Common myeloid progenitor, CD34-positive (primary cell): ENCODE measurements at regions not wholly inside any gene's neighbourhood (a gene's known extent, or its start where the extent isn't known, plus 50 kb on each side); places are given as distances from the start of the nearest gene placed in this dataset.

Experiments used
- CTCF ChIA-PET: fragments of 350-600 bp; sonication (Branson Sonifier 250); formaldehyde crosslinking; loops from one replicate; lab custom pipeline; 2021; ENCODE audit warnings: antibody characterized with exemption; lab: Charles Lee
- POLR2A ChIA-PET: fragments of 350-600 bp; sonication (Branson Sonifier 250); formaldehyde crosslinking; loops from one replicate; lab custom pipeline; 2021; ENCODE audit warnings: antibody characterized with exemption; lab: Charles Lee
- DNase-seq, 3 donors: peaks; one replicate each; pipeline versions ENCODE4 v3.0.0 to v3.0.0-alpha.2; 2013
- H3K27ac ChIP-seq, 2 experiments: 1 replicate in 1 of 2; 2 replicates in 1 of 2; pipeline ENCODE4 v1.7.0; 2013; ENCODE audit warnings: inconsistent platforms in 2 of 2, low read length in 2 of 2, mild to moderate bottlenecking in 2 of 2, low read depth in 1 of 2, moderate library complexity in 1 of 2; ENCODE audit not compliant: severe bottlenecking in 2 of 2, insufficient read depth in 1 of 2, poor library complexity in 1 of 2
- H3K27me3 ChIP-seq, 5 experiments: replicated peaks in 2 of 5; 1 replicate in 3 of 5; 2 replicates in 2 of 5; pipeline versions ENCODE4 v1.6.1 to v1.7.0; 2013; ENCODE audit warnings: low read length in 4 of 5, mild to moderate bottlenecking in 2 of 5, moderate library complexity in 2 of 5, inconsistent platforms in 1 of 5; ENCODE audit not compliant: insufficient read depth in 5 of 5, control insufficient read depth in 4 of 5
- H3K36me3 ChIP-seq, 4 experiments: 1 replicate in 2 of 4; 2 replicates in 2 of 4; pipeline versions ENCODE4 v1.6.1 to v1.7.0; 2013; ENCODE audit warnings: low read length in 3 of 4, control low read depth in 1 of 4, mild to moderate bottlenecking in 1 of 4; ENCODE audit not compliant: control insufficient read depth in 4 of 4, insufficient read depth in 4 of 4
- H3K4me1 ChIP-seq, 4 experiments: 1 replicate in 3 of 4; 2 replicates in 1 of 4; pipeline versions ENCODE4 v1.6.1 to v1.7.1; 2013; ENCODE audit warnings: low read length in 3 of 4, mild to moderate bottlenecking in 3 of 4, control low read depth in 1 of 4, inconsistent platforms in 1 of 4, moderate library complexity in 1 of 4; ENCODE audit not compliant: control insufficient read depth in 4 of 4, insufficient read depth in 4 of 4; ENCODE audit errors: control extremely low read depth in 1 of 4
- H3K4me3 ChIP-seq, 7 experiments: 1 replicate in 4 of 7; 2 replicates in 3 of 7; pipeline versions ENCODE4 v1.5.1 to v1.7.0; 2013; ENCODE audit warnings: mild to moderate bottlenecking in 7 of 7, low read length in 6 of 7, moderate library complexity in 6 of 7, inconsistent platforms in 2 of 7, low read depth in 2 of 7, control low read depth in 1 of 7; ENCODE audit not compliant: insufficient read depth in 4 of 7, control insufficient read depth in 1 of 7; ENCODE audit errors: extremely low read depth in 1 of 7
- H3K9me3 ChIP-seq, 5 experiments: 1 replicate in 4 of 5; 2 replicates in 1 of 5; pipeline versions ENCODE4 v1.6.1 to v1.7.1; 2013; ENCODE audit warnings: low read length in 4 of 5, mild to moderate bottlenecking in 2 of 5, inconsistent platforms in 1 of 5, low read depth in 1 of 5, moderate library complexity in 1 of 5; ENCODE audit not compliant: control insufficient read depth in 4 of 5, insufficient read depth in 2 of 5; ENCODE audit errors: control extremely low read depth in 1 of 5
- WGBS: methylation state at CpG from one replicate; pipeline ENCODE4 v1.1.5; 2013; ENCODE audit not compliant: insufficient coverage; 5-methylcytosine and 5-hydroxymethylcytosine counted together

GRCh38 chr6:141024526-141024925 lies 1108.2 kb upstream of the GJE1 start:
- no peak for DNase-seq
- H3K36me3 ChIP-seq: no peaks in the 10 kb centered on the region
- CTCF ChIA-PET: no interaction called here
- no peaks in the 10 kb centered on the region for H3K4me1 ChIP-seq
- no peak overlapping the region for H3K4me3 ChIP-seq
- H3K27me3 ChIP-seq: no peaks in the 10 kb centered on the region
- no peaks in the 10 kb centered on the region for H3K9me3 ChIP-seq
- no peak overlapping the region for H3K27ac ChIP-seq
- POLR2A ChIA-PET: no interaction called here
- WGBS: 93% methylated on average over 2 of the region's 2 CpGs

GRCh38 chr6:141017941-141018340 lies 1114.8 kb upstream of the GJE1 start:
- CTCF ChIA-PET: interaction anchor here (0.5 kb wide), 1 partner anchor 8 kb away, joined by 3 read pairs; no protein-coding TSS in a partner anchor
- H3K4me3 ChIP-seq: no peak overlapping the region

GRCh38 chr6:141000917-141001316 lies 1131.8 kb upstream of the GJE1 start:
- POLR2A ChIA-PET: no interaction called here
- WGBS: 100% methylated on average over 2 of the region's 2 CpGs
- Histone ChIP-seq H3K36me3 (no peaks in the 10 kb centered on the region), H3K27ac (no peak overlapping the region), H3K27me3 (no peaks in the 10 kb centered on the region), H3K4me1 (no peaks in the 10 kb centered on the region), H3K9me3 (peaks cover 0 to 1% (median 0%) of the 10 kb centered on the region in 5 experiments), H3K4me3 (no peak overlapping the region)
- DNase-seq: no peak
- CTCF ChIA-PET: no interaction called here

More at GRCh38 chr6:141017941-141018340, 1114.8 kb upstream of the GJE1 start:
- DNase-seq: no peak
- Histone ChIP-seq H3K4me1 (no peaks in the 10 kb centered on the region), H3K27ac (no peak overlapping the region), H3K36me3 (no peaks in the 10 kb centered on the region), H3K27me3 (no peaks in the 10 kb centered on the region), H3K9me3 (no peaks in the 10 kb centered on the region)
- 88% methylated on average over 1 of the region's 5 CpGs for WGBS
- POLR2A ChIA-PET: no interaction called here

GRCh38 chr6:140993515-140993914 lies 1139.2 kb upstream of the GJE1 start:
- H3K4me1 ChIP-seq: no peaks in the 10 kb centered on the region
- no peak overlapping the region for H3K27ac ChIP-seq
- CTCF ChIA-PET: no interaction called here
- no peaks in the 10 kb centered on the region for H3K27me3 ChIP-seq
- H3K9me3 ChIP-seq: no peaks in the 10 kb centered on the region
- H3K36me3 ChIP-seq: no peaks in the 10 kb centered on the region
- DNase-seq: no peak
- no CpG with 5 or more reads among the region's 1 CpG for whole genome bisulfite sequencing
- POLR2A ChIA-PET: interaction anchor here (0.6 kb wide), 1 partner anchor 408 kb away, joined by 4 read pairs; no protein-coding TSS in a partner anchor
- H3K4me3 ChIP-seq: no peak overlapping the region

- ChIA-PET POLR2A (no interaction called here), CTCF (no interaction called here)
- no peak for DNase-seq
- Histone ChIP-seq H3K4me1 (no peaks in the 10 kb centered on the region), H3K9me3 (no peaks in the 10 kb centered on the region), H3K27me3 (no peaks in the 10 kb centered on the region), H3K36me3 (no peaks in the 10 kb centered on the region), H3K4me3 (no peak overlapping the region), H3K27ac (no peak overlapping the region)
- no CpG with 5 or more reads among the region's 1 CpG for WGBS
Observed at GRCh38 chr6:140992678-140993077, 1140.0 kb upstream of the GJE1 start.

- Histone ChIP-seq H3K9me3 (no peaks in the 10 kb centered on the region), H3K27me3 (no peaks in the 10 kb centered on the region), H3K36me3 (no peaks in the 10 kb centered on the region), H3K27ac (no peak overlapping the region), H3K4me1 (no peaks in the 10 kb centered on the region), H3K4me3 (no peak overlapping the region)
- ChIA-PET CTCF (interaction anchor here (0.8 kb wide), 1 partner anchor 548 kb away, joined by 4 read pairs; no protein-coding TSS in a partner anchor), POLR2A (no interaction called here)
- DNase-seq: no peak
Observed at GRCh38 chr6:140988780-140989179, 1143.9 kb upstream of the GJE1 start.

- H3K27ac ChIP-seq: no peak overlapping the region
- H3K36me3 ChIP-seq: no peaks in the 10 kb centered on the region
- no CpG with 5 or more reads among the region's 2 CpGs for whole genome bisulfite sequencing
- DNase-seq: no peak
- H3K27me3 ChIP-seq: no peaks in the 10 kb centered on the region
- ChIA-PET CTCF (interaction anchor here (0.8 kb wide), 1 partner anchor 547 kb away, joined by 4 read pairs; no protein-coding TSS in a partner anchor), POLR2A (interaction anchor here (0.6 kb wide), 1 partner anchor 431 kb away, joined by 4 read pairs; no protein-coding TSS in a partner anchor)
- H3K4me1 ChIP-seq: no peaks in the 10 kb centered on the region
- H3K9me3 ChIP-seq: no peaks in the 10 kb centered on the region
- H3K4me3 ChIP-seq: no peak overlapping the region
Observed at GRCh38 chr6:140987364-140988155, 1145.2 kb upstream of the GJE1 start.
